AG08396 (cell line): ENCODE measurements at regions not wholly inside any gene's neighbourhood (a gene's known extent, or its start where the extent isn't known, plus 50 kb on each side); places are given as distances from the start of the nearest gene placed in this dataset.
"Not testable (repeated sequence)": the region's sequence is repeated elsewhere in the genome, so short reads cannot be mapped to it uniquely, and the experiment has no call there.

Source experiments
- DNase-seq: peaks from one replicate; pipeline ENCODE4 v3.0.0; 2012; ENCODE audit warnings: low spot score, mixed read lengths

DNA sequence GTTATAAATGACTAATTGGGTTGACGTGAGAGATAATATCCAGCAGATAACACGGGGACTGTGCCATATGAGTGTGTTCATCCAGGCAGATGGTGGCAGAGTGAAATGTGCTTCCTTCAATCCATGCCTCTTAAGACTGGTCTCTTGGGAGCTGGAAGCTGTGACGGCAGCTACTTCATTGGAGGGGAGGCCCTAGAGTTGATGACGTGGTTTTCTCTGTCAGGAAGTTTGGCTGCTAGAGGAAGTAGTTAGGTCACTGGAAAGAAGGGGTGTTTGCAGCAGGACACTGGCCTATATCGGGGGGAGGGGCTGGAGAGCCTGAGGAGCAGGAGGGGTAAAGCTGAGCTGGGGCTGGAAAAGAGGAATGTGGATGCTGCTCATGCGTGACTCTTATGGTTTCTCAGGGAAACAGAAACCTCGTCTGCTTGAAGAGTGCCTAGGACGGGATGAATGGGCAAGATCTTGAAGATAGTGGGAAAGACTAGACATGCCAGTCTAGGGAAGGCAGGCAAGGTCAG lies 3051.6 kb downstream of the RPIA start:
- DNase-seq: not testable (repeated sequence)

DNA sequence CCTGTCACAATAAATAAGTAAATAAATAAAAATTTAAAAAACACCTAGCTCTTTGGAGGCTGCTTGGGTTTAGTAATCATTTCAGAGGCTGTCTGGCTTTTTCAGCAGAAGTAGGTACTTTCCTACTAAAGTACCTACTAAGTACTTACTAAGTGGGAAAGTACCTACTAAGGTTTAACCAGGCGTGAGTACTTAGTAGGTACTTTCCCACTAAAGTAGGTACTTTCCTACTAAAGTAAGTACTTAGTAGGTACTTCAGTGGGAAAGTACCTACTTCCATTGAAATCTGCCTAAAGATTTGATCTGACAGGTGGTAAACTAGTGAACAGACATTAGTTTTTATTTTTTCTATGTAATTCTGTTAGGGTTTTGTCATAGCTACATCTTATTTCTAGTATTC lies 3052.4 kb downstream of the RPIA start:
- not testable (repeated sequence) for DNase-seq

DNA sequence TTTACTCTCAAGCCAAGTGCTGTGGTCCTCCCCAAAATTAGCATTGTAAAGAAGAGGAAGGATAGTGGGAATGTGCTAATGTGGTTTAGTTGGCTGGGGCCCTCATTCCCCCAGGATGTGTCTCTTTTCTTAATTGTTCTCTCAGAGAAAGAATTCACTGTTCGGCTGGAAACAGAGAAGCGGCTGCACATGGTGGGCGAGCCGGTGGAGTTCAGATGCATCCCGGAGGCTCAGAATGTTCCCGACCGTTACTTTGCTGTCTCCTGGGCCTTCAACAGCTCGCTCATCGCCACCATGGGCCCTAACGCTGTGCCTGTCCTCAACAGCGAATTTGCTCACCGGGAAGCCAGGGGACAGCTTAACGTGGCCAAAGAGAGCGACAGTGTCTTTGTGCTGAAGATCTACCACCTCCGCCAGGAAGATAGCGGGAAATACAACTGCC lies 3053.2 kb downstream of the RPIA start:
- not testable (repeated sequence) for DNase-seq

DNA sequence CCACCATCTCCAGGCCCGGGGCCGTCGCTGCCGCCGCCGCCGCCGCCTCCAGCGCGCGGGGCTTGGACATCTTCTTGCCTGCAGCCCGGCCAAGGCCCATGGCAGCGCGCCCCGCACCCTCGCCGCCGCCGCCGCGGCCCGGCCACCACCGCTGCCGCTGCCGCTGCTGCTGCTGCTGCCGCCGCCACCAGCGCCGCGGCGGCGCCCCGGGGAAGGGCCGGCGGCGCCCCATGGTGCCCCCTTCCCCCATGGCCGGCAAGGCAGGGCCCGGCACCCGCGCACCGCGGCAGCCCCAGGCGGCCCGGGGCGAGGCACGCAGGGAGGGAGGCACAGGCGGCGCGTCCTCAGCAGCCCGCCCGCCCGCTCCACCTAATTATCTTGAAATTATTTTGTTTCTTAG lies 3057.4 kb downstream of the RPIA start:
- DNase-seq: no peak

DNA sequence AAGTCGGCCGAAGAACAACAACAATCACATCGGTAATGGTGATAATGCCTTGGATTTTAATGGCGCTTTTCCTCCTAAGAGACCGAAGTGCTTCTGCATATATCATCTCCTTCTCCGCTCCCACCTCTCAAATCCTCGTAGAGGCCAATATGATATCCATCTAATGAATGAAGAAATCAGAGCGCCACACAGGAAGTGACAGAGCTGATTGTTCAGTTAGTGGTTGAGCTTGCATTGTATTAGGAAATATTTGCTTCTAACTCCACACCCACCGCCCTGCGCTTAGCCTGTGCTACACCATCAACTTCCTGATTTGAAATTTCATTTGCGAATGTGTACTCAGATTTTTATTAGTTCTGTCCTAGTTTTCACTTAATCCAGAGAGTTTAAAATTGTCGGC lies 3058.2 kb downstream of the RPIA start:
- DNase-seq: not testable (repeated sequence)

DNA sequence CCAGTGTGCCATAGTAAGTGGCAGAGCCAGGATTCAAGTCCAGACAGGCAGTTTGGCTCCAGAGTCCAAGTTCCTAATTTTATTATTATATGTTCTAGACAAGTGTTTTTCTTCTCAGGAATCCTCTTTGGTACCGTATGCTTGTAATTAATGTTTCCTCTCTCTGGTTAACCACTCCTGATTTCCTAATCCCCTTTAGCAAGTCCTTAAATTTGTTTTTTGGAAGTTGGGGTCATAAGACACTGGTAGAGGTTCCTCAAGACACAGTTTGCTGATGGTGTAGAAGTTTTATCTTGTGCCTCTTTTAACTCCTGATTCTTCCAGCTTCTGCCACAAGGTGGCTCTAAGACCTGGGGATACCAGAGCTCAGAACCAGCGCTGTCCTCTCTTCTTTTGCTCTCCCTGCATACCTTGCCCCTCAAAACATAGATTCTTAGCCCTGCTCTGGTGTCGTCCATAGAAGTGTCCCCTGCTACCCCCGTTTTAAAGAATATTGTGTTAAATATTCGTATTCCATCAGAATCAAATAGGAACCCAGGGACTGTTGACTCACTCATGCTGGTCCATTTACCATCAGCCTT lies 3068.0 kb downstream of the RPIA start:
- not testable (repeated sequence) for DNase-seq

DNA sequence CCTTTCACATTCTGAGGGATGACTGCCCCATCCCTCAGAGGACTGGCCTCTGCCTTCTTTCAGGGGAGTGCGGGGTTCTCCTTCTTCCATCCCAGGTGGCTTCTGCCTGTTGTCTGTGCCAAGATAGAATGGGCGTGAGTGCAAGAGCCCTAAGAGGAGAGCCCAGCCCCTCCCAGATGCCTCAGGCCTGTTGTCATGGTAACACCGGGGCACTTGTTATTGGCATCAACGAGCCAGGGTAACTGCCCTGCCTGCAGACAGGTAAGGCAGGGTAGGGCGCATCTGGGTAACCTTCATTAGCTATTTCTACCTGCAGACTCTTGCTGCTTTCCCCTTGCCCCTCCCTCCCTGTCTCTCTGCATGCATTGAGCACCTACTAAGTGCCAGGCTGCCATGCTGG lies 3069.2 kb downstream of the RPIA start:
- DNase-seq: not testable (repeated sequence)

DNA sequence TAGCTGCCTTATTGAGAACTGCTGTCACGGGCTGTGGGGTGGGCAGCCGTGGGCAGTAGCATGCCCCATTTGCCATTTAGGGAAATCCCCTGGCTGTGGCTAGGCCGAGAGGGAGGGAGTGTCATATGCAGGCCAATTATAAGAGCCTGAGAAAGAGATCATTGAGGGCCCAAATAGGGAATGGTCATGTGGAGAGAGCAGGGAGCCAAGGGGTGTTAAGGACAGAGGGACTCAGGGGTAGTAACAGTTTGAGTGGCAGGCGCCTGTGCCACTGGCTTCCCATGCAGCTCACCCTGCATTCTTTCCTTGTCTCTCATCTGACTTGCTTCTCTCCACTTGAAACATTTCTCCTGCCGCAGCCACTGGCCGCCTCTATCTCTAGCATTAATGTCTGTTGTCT lies 3070.8 kb downstream of the RPIA start:
- DNase-seq: not testable (repeated sequence)

DNA sequence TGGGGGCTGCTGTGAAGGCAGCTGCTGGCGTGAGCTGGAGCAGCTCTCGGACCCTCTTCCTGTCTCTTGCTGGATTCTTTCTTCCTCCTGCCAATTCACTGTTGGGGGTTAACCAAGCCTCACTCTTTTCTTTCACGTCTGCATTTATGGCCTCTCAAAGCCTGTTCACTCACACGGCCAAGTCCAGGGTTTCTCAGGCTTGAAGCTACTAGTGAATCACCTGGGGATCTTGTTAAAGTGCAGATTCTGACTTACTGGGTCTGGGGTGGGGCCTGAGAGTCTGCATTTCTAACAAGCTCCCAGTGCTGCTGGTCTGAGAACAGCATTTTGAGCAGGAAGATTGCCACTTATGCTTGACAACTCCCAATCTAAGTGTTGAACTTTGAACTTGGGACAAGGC lies 3072.2 kb downstream of the RPIA start:
- not testable (repeated sequence) for DNase-seq

DNA sequence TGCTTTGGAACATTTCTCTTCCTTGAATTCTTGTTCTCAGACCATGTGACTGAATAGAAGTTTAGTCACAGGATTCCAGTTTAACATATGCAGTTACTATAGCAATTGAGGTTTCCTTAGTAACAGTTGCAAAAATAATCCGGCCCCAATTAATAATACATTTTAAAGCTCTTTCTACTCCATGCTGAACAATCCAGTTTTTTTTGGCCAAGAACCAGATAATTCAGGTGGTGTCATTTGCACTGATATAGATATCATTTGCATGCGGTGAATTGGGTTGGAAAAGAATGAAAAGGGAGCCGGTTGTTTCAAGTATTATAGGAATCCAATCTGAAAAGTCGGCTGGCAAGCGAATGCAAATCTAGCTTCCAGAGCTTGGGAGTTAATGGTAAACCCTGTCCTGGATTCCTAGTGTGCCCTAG lies 3073.1 kb downstream of the RPIA start:
- DNase-seq: not testable (repeated sequence)

DNA sequence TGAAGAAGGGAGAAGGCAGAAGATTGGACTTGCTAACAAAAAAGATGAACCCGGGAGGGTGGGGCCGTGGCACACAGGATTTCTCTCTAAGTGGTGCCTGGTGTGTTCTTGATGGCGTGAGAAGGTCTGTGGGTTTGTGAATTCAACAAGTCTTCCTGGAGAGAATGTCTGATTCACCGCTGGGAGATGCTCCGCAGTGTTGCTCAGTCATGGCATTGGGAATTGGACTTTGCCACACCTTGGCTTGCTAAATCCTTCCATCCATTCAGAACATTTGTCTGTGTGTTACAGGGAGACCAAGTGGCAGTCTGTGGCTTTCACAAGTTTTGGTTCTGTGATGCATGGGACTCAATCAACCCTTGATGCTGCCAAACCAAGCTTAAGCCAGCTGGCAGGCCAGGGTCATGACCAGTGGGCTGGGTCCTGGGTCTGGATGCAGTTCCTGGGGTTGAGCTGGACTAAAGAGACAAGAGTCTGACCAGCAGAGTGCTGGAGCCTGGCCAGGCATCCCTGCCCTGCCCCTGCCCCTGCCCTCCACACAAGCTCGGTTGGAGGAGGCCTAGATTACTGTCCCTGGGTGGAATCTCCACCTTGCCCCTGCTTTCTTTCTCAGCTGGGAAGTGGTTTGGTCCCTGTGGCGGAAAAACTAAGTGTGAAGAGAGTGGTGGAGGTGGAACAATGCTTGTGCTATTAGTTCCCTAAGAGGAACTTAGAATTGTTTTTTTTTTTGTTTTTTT lies 3073.7 kb downstream of the RPIA start:
- not testable (repeated sequence) for DNase-seq

DNA sequence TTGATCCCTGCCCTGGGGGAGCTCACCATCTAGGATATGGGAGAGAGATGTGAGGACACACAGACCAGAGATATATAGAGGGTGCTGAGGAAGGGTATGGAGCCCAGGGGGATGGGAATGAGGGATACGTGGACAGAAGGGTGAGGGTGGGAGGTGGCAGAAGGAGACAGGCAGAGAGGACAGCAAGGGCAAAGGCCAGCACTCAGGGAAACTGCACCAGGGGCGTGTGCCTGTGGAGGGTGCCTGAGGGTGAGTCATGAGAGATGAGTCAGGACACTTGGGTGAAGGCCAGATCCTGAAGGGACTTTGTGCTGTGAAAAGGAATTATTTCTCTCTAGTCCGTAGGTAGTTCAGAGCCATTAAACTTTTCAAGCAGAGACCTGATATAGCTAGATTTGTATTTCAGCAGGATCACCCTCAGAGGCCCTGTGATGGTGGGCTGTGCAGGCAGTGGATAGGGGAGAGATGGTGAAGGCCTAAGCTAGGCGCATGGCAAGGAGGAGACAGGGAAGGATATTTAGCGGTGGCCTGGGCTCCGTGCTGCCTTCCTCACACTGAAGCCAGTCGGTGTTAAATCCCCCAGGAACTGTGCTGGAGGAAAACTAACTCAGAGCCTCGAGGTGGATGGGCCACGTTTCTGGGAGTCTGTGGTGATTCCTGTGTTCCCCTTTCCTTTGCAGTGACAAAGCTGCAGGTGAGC lies 3075.0 kb downstream of the RPIA start:
- DNase-seq: peak; percentile 55

DNA sequence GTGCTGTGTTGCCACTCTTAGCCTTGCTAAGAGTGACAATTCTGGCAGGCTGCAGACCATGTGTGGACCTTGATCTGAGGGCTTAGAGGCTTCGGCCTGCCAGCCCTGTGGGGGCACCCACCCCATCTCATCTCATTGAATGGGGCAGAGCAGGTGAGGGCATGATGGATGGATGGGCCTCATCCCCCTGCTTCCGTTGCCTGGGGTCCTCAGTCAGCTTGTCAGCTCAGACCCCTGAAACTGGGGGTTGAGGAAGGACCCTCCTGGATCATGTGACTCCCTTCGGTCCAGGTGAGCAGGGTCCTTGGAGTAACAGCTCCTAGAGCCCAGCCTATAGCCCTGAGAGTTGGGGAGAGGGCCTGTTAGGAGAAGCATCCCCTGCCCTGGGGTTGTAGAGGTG lies 3076.8 kb downstream of the RPIA start:
- DNase-seq: not testable (repeated sequence)

DNA sequence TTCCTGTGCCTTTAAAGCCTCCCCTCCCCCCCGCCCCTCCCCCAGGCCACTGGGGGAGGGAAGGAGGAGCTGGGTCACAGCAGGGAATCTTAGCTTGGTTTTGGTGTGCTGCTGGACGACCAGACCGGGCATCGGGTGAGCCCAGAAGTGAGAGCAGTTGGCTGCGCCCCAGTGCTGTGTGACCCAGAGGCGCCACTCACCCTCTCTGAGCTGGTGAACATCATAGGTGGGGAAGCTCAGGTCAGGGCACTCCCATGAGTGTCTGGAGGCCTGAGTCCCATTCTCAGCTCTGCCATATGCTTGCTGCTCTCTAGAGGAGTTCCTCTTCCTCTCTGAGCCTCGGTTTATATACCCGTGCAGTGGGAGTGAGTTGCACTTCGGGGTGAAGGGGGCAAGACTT lies 3077.5 kb downstream of the RPIA start:
- DNase-seq: not testable (repeated sequence)

DNA sequence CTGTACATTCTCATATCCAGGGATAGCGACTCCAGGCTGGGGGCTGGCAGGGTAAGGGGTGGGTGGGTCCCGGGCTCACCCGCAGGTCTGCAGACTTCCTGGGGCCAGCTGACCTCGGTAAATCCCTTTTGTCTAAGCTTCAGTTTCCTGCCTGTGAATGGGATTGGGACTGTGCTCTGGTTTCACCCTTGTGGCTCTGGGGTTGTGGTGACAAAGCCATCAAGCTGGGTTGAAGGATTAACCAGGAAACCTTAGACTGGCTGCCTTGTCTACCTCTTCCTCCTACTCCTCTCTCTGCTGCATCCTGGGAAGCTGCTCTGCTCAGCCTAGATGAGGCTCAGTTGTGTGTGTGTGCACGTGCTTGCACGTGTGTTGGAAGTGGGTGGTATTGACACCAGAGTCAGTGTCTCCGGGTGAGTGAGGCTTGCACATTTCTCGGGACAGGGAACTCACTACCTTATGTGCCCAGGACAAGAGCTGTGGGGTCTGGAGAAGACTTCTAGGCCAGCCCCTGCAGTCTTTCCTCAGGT lies 3078.6 kb downstream of the RPIA start:
- not testable (repeated sequence) for DNase-seq

DNA sequence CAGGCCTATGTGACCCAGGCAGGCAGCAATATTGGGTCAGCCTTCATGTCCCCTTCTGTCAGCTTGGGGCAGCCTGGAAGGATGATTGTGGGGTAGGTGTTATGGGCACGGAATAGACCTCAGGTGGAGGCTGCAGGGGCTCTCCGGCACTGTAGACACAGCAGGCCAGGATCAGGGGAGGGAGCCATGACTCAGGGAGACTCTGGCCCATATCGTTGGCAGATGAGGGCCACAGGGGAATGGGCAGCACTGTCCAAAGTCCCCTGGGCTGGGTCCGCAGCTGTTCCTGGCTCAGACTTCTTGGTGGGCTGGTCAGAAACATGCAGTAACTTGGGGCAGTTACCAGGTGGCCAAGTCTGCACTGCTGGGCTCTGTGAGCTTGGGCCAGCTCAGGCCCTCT lies 3080.1 kb downstream of the RPIA start:
- DNase-seq: not testable (repeated sequence)

DNA sequence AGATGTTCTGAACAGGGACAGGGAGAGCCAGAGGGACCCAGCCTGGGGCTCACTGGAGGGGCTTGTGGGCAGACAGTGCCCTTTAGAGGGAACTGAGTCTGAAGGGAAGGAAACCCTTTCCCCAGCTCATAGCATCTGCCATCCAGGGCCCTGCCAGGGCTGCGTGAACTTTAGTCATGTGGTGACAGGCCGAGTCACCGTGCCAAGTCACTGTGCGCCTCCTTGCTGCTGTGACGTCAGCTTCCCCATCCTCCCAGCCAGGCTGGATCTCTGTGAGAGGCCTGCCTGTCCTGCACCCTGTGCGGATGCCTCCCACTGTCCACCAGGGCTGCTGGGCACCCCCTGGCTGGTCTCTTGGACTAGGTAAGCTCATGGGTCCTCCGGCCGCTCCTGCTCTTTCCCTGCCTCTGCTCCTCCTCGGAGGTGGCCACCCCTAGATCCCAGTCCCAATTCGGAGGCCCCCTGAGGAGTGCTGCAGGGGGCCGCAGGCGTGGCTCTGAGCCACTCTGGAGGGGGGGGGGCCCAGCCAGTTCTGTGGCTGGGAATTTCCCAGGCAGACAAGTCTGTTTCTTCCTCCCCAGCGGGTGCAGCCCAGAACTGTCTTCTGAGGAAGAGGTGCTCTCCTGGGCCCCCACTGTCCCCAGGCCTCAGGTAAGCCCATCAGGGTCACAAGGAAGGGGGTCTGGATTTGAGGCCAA lies 3080.9 kb downstream of the RPIA start:
- not testable (repeated sequence) for DNase-seq

DNA sequence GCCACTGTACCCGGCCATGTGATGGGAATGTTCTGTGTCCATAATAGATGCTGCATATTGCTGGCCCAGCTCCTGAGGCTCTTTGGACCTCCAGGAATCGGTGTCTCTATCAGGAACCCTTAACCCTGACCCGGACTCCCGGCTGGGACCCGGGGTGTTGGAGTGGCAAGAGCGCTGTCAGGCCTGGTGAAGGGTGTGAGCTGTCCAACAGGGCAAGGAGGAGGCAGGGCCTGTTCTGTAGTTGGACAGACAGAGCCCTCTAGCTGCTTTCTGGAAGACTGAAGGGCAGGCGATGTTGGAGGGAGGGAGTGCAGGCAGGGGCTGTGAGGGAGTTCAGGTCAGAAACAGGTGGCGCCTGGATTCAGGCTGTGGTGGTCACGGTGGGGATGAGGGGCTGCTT lies 3082.3 kb downstream of the RPIA start:
- DNase-seq: not testable (repeated sequence)

DNA sequence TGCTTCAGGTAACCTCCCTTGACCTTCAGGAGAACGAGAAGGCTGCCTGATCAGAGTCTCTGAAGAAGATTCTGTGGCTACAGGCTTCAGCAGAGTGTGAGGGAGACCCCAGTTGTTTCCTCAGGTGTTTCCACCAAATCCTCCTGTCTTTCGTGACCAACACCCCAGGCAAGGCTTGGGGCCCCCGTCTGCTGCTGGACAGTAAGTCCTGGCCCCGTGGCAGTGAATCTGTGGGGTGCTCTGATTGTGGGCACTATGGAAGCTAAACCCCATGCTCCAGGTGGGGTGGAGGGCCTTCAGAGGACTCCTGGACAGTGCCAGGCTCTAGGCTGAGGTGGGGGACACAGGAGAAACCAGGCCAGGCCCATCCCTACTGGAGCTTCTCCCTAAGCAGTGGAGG lies 3083.7 kb downstream of the RPIA start:
- not testable (repeated sequence) for DNase-seq

DNA sequence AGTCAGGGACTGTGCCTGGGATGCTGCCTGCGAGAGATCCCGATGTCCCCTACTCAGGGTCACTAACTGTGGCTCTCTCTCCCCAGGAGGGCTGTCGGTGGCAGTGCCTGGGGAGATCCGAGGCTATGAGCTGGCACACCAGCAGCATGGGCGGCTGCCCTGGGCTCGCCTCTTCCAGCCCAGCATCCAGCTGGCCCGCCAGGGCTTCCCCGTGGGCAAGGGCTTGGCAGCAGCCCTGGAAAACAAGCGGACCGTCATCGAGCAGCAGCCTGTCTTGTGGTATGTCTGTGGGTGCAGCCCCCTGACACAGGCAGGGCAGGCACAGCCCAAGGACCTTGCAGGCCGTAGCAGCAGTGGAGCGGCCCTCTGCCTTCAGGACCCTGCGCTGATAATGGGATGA lies 3088.9 kb downstream of the RPIA start:
- DNase-seq: not testable (repeated sequence)

DNA sequence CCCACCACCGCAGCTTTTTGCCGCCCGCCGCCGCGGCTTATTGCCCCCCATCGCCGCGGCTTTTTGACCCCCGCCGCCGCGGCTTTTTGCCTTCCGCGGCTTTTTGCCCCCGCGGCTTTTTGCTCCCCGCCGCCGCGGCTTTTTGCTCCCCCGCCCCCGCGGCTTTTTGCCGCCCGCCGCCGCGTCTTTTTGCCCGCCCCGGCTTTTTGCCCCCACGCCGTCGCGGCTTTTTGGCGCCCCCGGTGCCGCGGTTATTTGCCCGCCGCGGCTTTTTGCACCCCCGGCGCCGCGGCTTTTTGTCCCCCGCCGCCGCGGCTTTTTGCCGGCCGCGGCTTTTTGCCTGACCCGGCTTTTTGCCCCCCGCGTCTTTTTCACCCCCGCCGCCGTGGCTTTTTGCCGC lies 3061.8 kb upstream of the TEKT4 start:
- not testable (repeated sequence) for DNase-seq
